ENCODE measurements at regions not wholly inside any gene's neighbourhood (a gene's known extent, or its start where the extent isn't known, plus 50 kb on each side); places are given as distances from the start of the nearest gene placed in this dataset.

DNA sequence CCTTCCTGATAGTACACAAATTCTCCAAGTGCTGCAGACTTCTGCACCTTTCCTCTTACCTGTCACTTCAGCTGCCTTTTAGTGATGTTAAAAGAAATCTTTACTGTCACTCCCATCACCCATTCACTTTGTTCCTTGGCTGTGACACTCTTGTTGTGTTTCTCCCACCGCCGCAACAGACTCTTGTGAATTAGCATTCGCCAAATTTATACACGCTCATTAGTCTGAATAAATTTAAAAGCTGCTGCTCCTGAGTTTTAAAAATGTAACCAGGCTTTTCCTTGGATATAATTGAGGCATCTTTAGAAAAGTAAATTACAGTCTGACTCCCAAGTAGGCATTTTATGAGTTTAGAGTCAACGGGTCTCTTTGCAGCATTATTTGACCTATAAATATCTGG lies 1197.9 kb downstream of the BCL11B start:
- TF ChIP-seq, protein P1, sequence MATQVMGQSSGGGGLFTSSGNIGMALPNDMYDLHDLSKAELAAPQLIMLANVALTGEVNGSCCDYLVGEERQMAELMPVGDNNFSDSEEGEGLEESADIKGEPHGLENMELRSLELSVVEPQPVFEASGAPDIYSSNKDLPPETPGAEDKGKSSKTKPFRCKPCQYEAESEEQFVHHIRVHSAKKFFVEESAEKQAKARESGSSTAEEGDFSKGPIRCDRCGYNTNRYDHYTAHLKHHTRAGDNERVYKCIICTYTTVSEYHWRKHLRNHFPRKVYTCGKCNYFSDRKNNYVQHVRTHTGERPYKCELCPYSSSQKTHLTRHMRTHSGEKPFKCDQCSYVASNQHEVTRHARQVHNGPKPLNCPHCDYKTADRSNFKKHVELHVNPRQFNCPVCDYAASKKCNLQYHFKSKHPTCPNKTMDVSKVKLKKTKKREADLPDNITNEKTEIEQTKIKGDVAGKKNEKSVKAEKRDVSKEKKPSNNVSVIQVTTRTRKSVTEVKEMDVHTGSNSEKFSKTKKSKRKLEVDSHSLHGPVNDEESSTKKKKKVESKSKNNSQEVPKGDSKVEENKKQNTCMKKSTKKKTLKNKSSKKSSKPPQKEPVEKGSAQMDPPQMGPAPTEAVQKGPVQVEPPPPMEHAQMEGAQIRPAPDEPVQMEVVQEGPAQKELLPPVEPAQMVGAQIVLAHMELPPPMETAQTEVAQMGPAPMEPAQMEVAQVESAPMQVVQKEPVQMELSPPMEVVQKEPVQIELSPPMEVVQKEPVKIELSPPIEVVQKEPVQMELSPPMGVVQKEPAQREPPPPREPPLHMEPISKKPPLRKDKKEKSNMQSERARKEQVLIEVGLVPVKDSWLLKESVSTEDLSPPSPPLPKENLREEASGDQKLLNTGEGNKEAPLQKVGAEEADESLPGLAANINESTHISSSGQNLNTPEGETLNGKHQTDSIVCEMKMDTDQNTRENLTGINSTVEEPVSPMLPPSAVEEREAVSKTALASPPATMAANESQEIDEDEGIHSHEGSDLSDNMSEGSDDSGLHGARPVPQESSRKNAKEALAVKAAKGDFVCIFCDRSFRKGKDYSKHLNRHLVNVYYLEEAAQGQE (IDR thresholded peaks at IDR 0.05; ENCODE audit: low read depth, low read length), result no peak
- no peak for TF ChIP-seq POLR2AphosphoS5 (IDR thresholded peaks at IDR 0.05; ENCODE audit: low read depth, low read length)
- TF ChIP-seq, protein P2, sequence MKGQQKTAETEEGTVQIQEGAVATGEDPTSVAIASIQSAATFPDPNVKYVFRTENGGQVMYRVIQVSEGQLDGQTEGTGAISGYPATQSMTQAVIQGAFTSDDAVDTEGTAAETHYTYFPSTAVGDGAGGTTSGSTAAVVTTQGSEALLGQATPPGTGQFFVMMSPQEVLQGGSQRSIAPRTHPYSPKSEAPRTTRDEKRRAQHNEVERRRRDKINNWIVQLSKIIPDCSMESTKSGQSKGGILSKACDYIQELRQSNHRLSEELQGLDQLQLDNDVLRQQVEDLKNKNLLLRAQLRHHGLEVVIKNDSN (IDR thresholded peaks at IDR 0.05; ENCODE audit: borderline replicate concordance, low read depth), result no peak
- TF ChIP-seq, protein P3, sequence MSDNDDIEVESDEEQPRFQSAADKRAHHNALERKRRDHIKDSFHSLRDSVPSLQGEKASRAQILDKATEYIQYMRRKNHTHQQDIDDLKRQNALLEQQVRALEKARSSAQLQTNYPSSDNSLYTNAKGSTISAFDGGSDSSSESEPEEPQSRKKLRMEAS (IDR thresholded peaks at IDR 0.05; ENCODE audit: low read depth), result no peak
- TF ChIP-seq GATA2 (CRISPR knock-in tag; IDR thresholded peaks at IDR 0.05), result no peak
- TF ChIP-seq CHD2 (IDR thresholded peaks at IDR 0.05; ENCODE audit: low read length, partially characterized antibody), result no peak
- no peak for TF ChIP-seq TAF1 (IDR thresholded peaks at IDR 0.05; ENCODE audit: borderline replicate concordance, low read depth, low read length)
- no peaks in the 10 kb centered on the region for H3K79me2 ChIP-seq (ENCODE audit: insufficient read depth)
- H3K4me3 ChIP-seq (ENCODE audit: low read depth in 2 of 2, low read length in 1 of 2), result no peak overlapping the region
- no peak overlapping the region for H3K9ac ChIP-seq
- WGBS (ENCODE audit: low lambda C conversion rate), result 15% methylated on average over 5 of the region's 5 CpGs
- DNase-seq, result no peak
- no peak overlapping the region for H2AFZ ChIP-seq (ENCODE audit: low read depth)
- no peaks in the 10 kb centered on the region for H3K9me2 ChIP-seq
- no peaks in the 10 kb centered on the region for H3F3A ChIP-seq (replicated peaks; ENCODE audit: insufficient read depth)
- CTCF ChIA-PET, result no interaction called here
- H4K20me1 ChIP-seq (ENCODE audit: insufficient read depth), result no peaks in the 10 kb centered on the region
- H3K27ac ChIP-seq (ENCODE audit: low read depth in 2 of 2, low read length in 1 of 2), result no peak overlapping the region
- no peaks in the 10 kb centered on the region for H3K4me1 ChIP-seq (ENCODE audit: control insufficient read depth in 1 of 2, insufficient read depth in 2 of 2, low read depth in 1 of 2, low read length in 1 of 2)
- POLR2A ChIA-PET, result no interaction called here
- no peaks in the 10 kb centered on the region for H3K36me3 ChIP-seq (replicated peaks in 1 of 2; ENCODE audit: control insufficient read depth in 1 of 2, insufficient read depth in 2 of 2, low read length in 1 of 2)
- H3K27me3 ChIP-seq (ENCODE audit: insufficient read depth), result no peaks in the 10 kb centered on the region
- H3K9me3 ChIP-seq, result no peaks in the 10 kb centered on the region
- H3K4me2 ChIP-seq, result no peak overlapping the region

DNA sequence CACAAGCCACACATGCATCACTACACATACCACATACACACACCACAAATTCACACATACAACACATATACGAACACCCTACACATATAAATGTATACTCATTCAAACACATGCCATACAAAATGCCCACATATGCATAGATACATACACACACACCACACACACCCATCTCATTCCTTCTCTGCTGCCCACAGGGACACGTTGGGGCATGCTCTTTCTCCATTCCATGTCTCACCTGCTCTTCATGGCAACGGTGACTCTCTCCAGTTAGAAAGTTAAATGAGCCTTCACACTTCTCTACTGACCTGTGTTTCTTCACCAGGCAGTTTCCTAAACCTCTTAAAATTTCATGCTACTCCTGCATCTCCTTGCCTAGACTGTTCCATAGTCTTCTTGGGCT lies 1194.8 kb downstream of the BCL11B start:
- DNase-seq, result no peak
- H3K27ac ChIP-seq (ENCODE audit: low read depth in 2 of 2, low read length in 1 of 2), result no peak overlapping the region
- H3K79me2 ChIP-seq (ENCODE audit: insufficient read depth), result no peaks in the 10 kb centered on the region
- no peaks in the 10 kb centered on the region for H3K36me3 ChIP-seq (replicated peaks in 1 of 2; ENCODE audit: control insufficient read depth in 1 of 2, insufficient read depth in 2 of 2, low read length in 1 of 2)
- H3K9ac ChIP-seq, result no peak overlapping the region
- no peaks in the 10 kb centered on the region for H3K9me2 ChIP-seq
- no peaks in the 10 kb centered on the region for H3K4me1 ChIP-seq (ENCODE audit: control insufficient read depth in 1 of 2, insufficient read depth in 2 of 2, low read depth in 1 of 2, low read length in 1 of 2)
- POLR2A ChIA-PET, result no interaction called here
- no peaks in the 10 kb centered on the region for H3K27me3 ChIP-seq (ENCODE audit: insufficient read depth)
- H3F3A ChIP-seq (replicated peaks; ENCODE audit: insufficient read depth), result no peaks in the 10 kb centered on the region
- no peak overlapping the region for H3K4me3 ChIP-seq (ENCODE audit: low read depth in 2 of 2, low read length in 1 of 2)
- CTCF ChIA-PET, result no interaction called here
- H2AFZ ChIP-seq (ENCODE audit: low read depth), result no peak overlapping the region
- WGBS (ENCODE audit: low lambda C conversion rate), result 3% methylated on average over 3 of the region's 3 CpGs
- TF ChIP-seq, protein P4, sequence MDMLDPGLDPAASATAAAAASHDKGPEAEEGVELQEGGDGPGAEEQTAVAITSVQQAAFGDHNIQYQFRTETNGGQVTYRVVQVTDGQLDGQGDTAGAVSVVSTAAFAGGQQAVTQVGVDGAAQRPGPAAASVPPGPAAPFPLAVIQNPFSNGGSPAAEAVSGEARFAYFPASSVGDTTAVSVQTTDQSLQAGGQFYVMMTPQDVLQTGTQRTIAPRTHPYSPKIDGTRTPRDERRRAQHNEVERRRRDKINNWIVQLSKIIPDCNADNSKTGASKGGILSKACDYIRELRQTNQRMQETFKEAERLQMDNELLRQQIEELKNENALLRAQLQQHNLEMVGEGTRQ (IDR thresholded peaks at IDR 0.05; ENCODE audit: borderline replicate concordance, low read depth, low read length), result no peak
- TF ChIP-seq TEAD4 (IDR thresholded peaks at IDR 0.05; ENCODE audit: borderline replicate concordance, insufficient read depth), result no peak
- no peak for TF ChIP-seq FOSL2 (IDR thresholded peaks at IDR 0.05; ENCODE audit: borderline replicate concordance, low read depth)
- no peak for TF ChIP-seq FOXJ3 (CRISPR knock-in tag; IDR thresholded peaks at IDR 0.05)
- TF ChIP-seq POLR2AphosphoS5 (IDR thresholded peaks at IDR 0.05; ENCODE audit: low read depth, low read length), result no peak
- TF ChIP-seq TCF12 (IDR thresholded peaks at IDR 0.05), result no peak
- TF ChIP-seq CHD2 (IDR thresholded peaks at IDR 0.05; ENCODE audit: low read length, partially characterized antibody), result no peak
- no peaks in the 10 kb centered on the region for H4K20me1 ChIP-seq (ENCODE audit: insufficient read depth)
- no peaks in the 10 kb centered on the region for H3K9me3 ChIP-seq
- no peak overlapping the region for H3K4me2 ChIP-seq

All from SK-N-SH (cell line).